Esophagus (tissue), 2 donors: ENCODE measurements at regions not wholly inside any gene's neighbourhood (a gene's known extent, or its start where the extent isn't known, plus 50 kb on each side); places are given as distances from the start of the nearest gene placed in this dataset.

Experiments
- H3K27ac ChIP-seq, 2 donors: one replicate each; pipeline ENCODE4 v1.5.1; 2013; ENCODE audit warnings: low read depth in 2 of 2, mild to moderate bottlenecking in 2 of 2, inconsistent platforms in 1 of 2, low read length in 1 of 2, moderate library complexity in 1 of 2
- H3K27me3 ChIP-seq, 2 donors: one replicate each; pipeline ENCODE4 v1.6.1; 2013; ENCODE audit warnings: low read length in 2 of 2, control low read depth in 1 of 2, mild to moderate bottlenecking in 1 of 2; ENCODE audit not compliant: insufficient read depth in 2 of 2, control insufficient read depth in 1 of 2
- H3K36me3 ChIP-seq, 2 donors: one replicate each; pipeline ENCODE4 v1.6.1; 2013; ENCODE audit warnings: low read length in 1 of 2; ENCODE audit not compliant: control insufficient read depth in 2 of 2, insufficient read depth in 2 of 2
- H3K4me1 ChIP-seq, 2 donors: one replicate each; pipeline ENCODE4 v1.6.1; 2013; ENCODE audit warnings: low read length in 1 of 2; ENCODE audit not compliant: control insufficient read depth in 2 of 2, insufficient read depth in 2 of 2
- H3K4me3 ChIP-seq, 2 donors: one replicate each; pipeline ENCODE4 v1.5.1; 2013; ENCODE audit warnings: low read length in 2 of 2, mild to moderate bottlenecking in 2 of 2, low read depth in 1 of 2, moderate library complexity in 1 of 2
- H3K9me3 ChIP-seq, 2 donors: one replicate each; pipeline ENCODE4 v1.6.1; 2013; ENCODE audit warnings: mild to moderate bottlenecking in 2 of 2, low read depth in 1 of 2, low read length in 1 of 2, moderate library complexity in 1 of 2; ENCODE audit not compliant: control insufficient read depth in 2 of 2, insufficient read depth in 1 of 2
- WGBS, 2 donors: extraction: QIAGEN DNeasy Blood & Tissue Kit; methylation state at CpG; one replicate each; pipeline ENCODE4 v1.1.7; 2013; 5-methylcytosine and 5-hydroxymethylcytosine counted together
- donor health status: healthy with polysubstance abuse.
- donor health status: Bipolar disorder and iron deficiency.

DNA sequence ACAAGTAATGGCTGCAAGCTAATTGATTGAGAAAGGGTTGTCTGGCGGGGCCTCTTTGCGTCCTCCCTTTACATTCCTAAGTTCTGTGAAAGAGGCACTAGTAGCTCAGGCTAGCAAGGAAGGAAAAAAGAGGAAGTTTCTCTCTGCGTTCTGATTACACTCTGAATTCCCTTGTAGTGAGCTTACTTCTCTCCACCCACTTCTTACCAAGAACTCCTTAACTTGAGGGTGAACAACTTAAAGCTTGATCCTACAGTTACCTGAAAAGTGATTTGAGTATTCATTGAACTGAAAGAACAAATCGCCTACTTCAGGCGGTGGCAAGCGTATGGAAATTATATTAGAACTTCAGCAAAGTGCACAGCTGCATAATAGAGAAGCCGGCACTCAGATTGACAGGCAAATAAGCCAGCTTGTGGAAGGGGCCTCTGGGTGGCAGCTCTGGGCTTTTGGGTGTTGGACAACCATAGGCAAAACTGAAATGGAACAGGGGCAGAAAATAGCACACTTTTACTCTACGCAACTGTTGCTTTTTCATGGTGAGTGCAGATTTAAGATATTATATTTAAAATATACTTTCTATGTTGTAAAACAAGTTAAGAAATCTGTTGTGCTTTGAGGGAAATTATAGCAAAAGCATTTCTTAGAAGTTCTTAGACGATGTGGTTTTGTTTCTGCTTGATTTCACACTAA is 464.5 kb downstream of the USP25 start:
- peak overlapping the region; percentile 3 to 59 for H3K4me3 ChIP-seq
- no peaks in the 10 kb centered on the region for H3K9me3 ChIP-seq
- no peaks in the 10 kb centered on the region for H3K27me3 ChIP-seq
- H3K4me1 ChIP-seq, result no peaks in the 10 kb centered on the region
- H3K36me3 ChIP-seq, result no peaks in the 10 kb centered on the region
- WGBS, 2 donors, result 12 to 15% methylated on average over 9 of the region's 9 CpGs
- peak overlapping the region; percentile 92 to 96 for H3K27ac ChIP-seq

GRCh38 chr21:16194788-16195537 is 465.2 kb downstream of the USP25 start:
- 12 to 20% methylated on average over 9 of the region's 9 CpGs for WGBS, 2 donors
- Histone ChIP-seq H3K36me3 (no peaks in the 10 kb centered on the region), H3K27ac (peak overlapping the region; percentile 83 to 91)

DNA sequence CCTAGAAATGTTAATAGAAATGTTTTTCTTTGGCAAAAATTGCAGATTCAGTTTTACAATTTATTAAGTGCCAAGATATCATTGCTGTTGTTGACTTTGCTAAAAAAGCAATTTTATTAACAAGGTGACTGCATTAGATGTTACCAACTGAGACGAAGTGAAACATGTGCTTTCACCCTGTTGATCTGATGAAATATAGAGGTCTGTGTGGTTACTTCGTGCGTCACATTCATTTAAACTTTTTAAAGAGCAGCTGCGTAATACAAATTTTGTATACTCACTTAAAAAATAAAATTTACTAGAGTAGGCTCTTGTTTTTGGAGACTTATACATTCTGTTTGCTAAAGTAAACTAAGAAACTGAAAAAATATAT is 465.7 kb downstream of the USP25 start:
- WGBS, 2 donors, result 21 to 32% methylated on average over 4 of the region's 4 CpGs
- H3K4me1 ChIP-seq, result no peaks in the 10 kb centered on the region
- no peaks in the 10 kb centered on the region for H3K27me3 ChIP-seq
- H3K9me3 ChIP-seq, result no peaks in the 10 kb centered on the region
- H3K36me3 ChIP-seq, result no peaks in the 10 kb centered on the region
- peak overlapping the region in 1 of 2 donors; percentile 59 for H3K4me3 ChIP-seq
- H3K27ac ChIP-seq, result peak overlapping the region in 1 of 2 donors; percentile 54

More at GRCh38 chr21:16194788-16195537, 465.2 kb downstream of the USP25 start:
- H3K4me3 ChIP-seq, result peak overlapping the region; percentile 13 to 59
- no peaks in the 10 kb centered on the region for H3K9me3 ChIP-seq
- no peaks in the 10 kb centered on the region for H3K27me3 ChIP-seq
- no peaks in the 10 kb centered on the region for H3K4me1 ChIP-seq

GRCh38 chr21:16196001-16196400 is 466.2 kb downstream of the USP25 start:
- Histone ChIP-seq H3K27ac (no peak overlapping the region), H3K36me3 (no peaks in the 10 kb centered on the region), H3K4me3 (peak overlapping the region in 1 of 2 donors; percentile 59), H3K9me3 (no peaks in the 10 kb centered on the region), H3K4me1 (no peaks in the 10 kb centered on the region), H3K27me3 (no peaks in the 10 kb centered on the region)
- 29 to 38% methylated on average over 2 of the region's 2 CpGs for WGBS, 2 donors

GRCh38 chr21:16198546-16198945 is 468.8 kb downstream of the USP25 start:
- H3K27me3 ChIP-seq, result no peaks in the 10 kb centered on the region
- peak overlapping the region in 1 of 2 donors; percentile 55 for H3K27ac ChIP-seq

DNA sequence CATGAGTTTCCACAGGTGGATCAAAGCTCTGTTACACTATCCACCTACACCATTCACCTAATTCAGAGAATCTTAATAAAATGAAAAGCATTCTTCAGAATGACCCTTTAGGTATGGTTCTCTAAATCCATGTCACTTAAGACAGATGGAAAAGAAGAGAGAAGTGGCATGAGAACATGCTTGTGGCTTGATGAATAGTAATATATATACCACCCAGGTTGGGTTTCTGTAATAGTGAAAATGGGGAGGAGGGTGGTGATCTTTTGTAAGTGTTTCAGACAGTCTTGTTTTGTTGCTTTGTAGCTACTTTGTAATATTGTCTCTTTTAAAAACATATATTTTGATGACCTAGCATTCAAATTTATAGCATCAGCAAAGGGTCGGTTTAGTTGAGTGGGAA is 469.8 kb downstream of the USP25 start:
- Histone ChIP-seq H3K27me3 (no peaks in the 10 kb centered on the region), H3K36me3 (no peaks in the 10 kb centered on the region), H3K9me3 (no peaks in the 10 kb centered on the region), H3K4me1 (no peaks in the 10 kb centered on the region), H3K4me3 (no peak overlapping the region), H3K27ac (no peak overlapping the region)
- WGBS, 2 donors, result 0% methylated on average over 1 of the region's 1 CpG

More at GRCh38 chr21:16198546-16198945, 468.8 kb downstream of the USP25 start:
- no peaks in the 10 kb centered on the region for H3K36me3 ChIP-seq
- 70 to 72% methylated on average over 3 of the region's 3 CpGs for WGBS, 2 donors
- H3K4me1 ChIP-seq, result no peaks in the 10 kb centered on the region
- no peaks in the 10 kb centered on the region for H3K9me3 ChIP-seq
- no peak overlapping the region for H3K4me3 ChIP-seq

DNA sequence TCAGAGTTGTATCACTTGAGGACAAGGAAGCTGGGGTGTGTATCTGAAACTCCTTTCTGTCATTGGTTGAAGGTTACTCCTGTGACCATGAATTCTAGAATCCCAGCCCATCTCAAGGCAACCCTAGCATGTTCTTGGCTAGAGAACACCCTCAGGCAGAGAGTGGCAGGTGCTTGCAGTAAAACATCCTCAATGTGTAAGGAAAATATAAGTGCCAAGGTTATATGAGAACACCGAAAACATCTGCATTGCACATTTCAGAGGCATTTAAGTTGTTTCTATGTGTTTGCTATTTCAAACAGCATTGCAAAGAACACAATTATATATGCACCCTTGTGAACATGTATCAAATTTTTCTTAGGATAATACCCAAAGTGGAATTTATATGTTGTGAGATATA is 471.9 kb downstream of the USP25 start:
- no peak overlapping the region for H3K27ac ChIP-seq
- no peaks in the 10 kb centered on the region for H3K27me3 ChIP-seq
- WGBS, 2 donors, result 97 to 98% methylated on average over 1 of the region's 1 CpG
- H3K36me3 ChIP-seq, result no peaks in the 10 kb centered on the region
- H3K4me3 ChIP-seq, result no peak overlapping the region
- H3K4me1 ChIP-seq, result no peaks in the 10 kb centered on the region
- no peaks in the 10 kb centered on the region for H3K9me3 ChIP-seq

- Histone ChIP-seq H3K27ac (no peak overlapping the region), H3K9me3 (no peaks in the 10 kb centered on the region), H3K36me3 (no peaks in the 10 kb centered on the region), H3K4me3 (no peak overlapping the region), H3K4me1 (no peaks in the 10 kb centered on the region), H3K27me3 (no peaks in the 10 kb centered on the region)
- WGBS, 2 donors, result 51 to 68% methylated on average over 3 of the region's 3 CpGs
These were observed 475.7 kb downstream of the USP25 start for GRCh38 chr21:16205527-16205926.

- Histone ChIP-seq H3K27me3 (no peaks in the 10 kb centered on the region), H3K27ac (peak overlapping the region; percentile 38 to 70), H3K9me3 (no peaks in the 10 kb centered on the region), H3K4me1 (no peaks in the 10 kb centered on the region), H3K4me3 (no peak overlapping the region), H3K36me3 (no peaks in the 10 kb centered on the region)
- WGBS, 2 donors, result 42 to 43% methylated on average over 7 of the region's 7 CpGs
These were observed 481.8 kb downstream of the USP25 start for GRCh38 chr21:16211339-16212303.
